GM21576 (cell line): ENCODE measurements at regions not wholly inside any gene's neighbourhood (a gene's known extent, or its start where the extent isn't known, plus 50 kb on each side); places are given as distances from the start of the nearest gene placed in this dataset.

Experiments
- ATAC-seq: cut with Tn5 transposase; IDR thresholded peaks from one replicate; pipeline ENCODE4 v1.9.1; 2021; ENCODE audit warnings: mild to moderate bottlenecking, moderate library complexity; ENCODE audit not compliant: unreplicated experiment

GRCh38 chr1:58430421-58431275, 115.9 kb downstream of the OMA1 start:
- no peak for ATAC-seq

DNA sequence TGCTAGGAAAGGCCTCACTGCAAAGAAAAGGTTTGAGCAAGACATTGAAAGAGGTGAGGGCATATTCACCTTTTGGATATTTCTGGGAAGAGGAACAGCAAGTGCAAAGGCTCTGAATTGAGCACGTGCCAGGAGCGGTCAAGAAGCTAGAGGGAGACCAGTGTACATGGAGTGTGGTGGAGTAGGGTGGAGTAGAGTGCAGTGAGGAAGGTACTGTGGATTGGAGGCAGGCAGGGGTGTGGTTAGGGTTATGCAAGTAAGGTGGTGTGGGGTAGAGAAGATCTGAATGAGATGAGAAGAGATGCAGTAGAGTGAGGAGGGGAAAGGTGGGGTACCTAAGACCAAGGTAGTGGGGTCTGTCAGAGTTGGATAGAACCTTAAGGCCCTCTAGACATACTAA, 119.6 kb downstream of the OMA1 start:
- no peak for ATAC-seq

DNA sequence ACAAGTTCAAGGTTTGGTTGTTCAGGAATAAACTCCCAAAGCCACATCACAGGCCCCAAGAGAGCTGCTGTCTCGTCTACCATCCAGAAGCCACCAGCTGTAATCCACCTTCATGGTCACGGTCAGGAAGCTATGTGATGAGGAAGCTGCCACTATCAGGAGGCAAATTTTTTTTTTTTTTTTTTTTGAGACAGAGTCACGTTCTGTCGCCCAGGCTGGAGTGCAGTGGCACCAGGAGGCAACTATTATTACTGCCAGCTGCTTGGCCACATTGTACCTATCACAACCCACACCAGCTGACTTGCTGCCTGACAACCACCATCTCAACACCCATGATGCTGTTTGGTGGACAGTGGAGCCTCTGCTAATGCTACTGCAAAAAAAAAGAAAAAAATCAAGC, 124.1 kb downstream of the OMA1 start:
- ATAC-seq = no peak

DNA sequence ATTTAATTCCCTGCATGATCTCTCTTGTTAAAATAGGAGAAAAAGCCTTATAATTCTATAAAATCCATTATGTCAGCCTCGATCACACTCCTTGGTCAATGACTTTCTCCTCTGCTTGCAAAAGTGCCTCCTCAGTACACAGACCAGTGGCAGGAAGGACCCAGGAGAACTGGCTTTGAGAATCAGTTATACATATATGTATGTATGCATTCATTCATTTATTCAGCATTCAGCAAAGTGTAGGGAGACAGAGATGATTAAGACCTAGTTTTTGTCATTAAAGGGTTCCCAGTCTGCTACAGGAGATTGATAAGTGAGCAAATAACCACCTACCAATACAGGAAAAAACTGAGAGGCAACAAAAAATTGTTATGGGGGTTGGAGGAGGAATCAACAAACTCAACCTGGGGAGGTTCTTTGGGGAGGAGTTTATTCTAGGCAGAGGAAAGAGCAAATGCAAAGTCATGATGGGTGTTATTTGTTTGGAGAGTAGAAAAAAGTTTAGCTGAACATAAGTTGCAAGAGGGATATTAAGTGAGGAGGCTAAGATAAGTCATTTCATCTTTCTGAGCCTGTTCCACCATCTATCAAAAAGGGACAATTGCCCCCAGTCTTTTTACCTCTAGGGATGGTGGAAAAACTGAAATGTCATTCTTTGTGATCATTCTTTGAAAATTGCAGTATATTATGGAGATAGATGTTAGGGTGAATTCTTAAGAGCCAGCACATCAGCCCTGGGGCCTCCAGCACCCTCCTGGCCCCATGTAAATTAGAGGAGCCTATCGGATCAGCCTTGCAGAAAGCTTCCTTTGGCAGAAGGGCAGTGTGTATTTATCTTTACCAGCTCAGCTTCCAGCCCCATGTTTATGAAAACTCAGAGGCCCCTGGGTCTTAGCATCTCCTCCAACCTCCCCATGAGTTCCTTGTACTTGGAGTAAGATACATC, 128.0 kb downstream of the OMA1 start:
- no peak for ATAC-seq

DNA sequence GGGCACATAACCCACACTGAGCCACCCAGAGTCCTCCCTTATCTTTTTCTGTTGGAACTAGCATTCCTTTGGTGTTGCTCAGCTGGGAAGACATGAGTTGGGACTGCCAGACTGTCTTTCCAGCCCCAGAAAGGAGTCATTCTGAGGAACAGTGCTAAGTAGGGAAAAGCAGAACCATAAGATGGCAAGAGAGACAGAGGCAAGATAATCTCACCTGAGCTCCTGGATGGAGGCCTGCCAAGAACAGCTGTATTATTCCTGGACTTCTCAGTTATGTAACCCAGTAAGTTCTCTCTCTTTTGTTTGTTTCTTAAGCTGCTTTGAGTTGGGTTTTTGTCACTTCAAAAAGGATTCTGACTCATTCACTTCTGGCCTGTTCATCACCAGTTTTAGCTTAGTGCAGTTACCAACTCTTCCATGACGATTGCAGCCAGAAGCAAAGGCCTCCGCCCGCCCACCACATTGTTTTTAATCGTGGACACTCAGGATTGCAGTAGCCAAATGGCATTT, 134.4 kb downstream of the OMA1 start:
- no peak for ATAC-seq

GRCh38 chr1:58409890-58410289, 136.6 kb downstream of the OMA1 start:
- no peak for ATAC-seq

DNA sequence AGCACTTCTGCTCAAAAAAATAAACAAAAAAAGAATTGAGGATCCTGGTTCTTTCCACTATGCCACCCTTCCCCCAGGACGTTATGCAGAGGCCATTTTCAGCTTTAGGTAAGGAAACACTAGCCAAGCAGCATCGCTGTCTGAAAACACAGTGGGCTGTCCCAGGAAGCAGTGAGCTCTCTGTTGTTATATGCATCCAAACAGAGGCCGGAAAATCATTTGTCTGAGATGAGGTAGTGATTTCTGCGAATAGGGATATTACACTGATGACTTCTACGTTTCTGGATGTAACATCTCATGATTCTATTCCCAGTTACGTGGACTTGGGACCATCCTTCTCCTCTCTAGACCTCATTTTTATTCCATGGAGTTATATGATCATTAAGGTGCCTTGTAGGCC, 137.2 kb downstream of the OMA1 start:
- ATAC-seq = no peak

DNA sequence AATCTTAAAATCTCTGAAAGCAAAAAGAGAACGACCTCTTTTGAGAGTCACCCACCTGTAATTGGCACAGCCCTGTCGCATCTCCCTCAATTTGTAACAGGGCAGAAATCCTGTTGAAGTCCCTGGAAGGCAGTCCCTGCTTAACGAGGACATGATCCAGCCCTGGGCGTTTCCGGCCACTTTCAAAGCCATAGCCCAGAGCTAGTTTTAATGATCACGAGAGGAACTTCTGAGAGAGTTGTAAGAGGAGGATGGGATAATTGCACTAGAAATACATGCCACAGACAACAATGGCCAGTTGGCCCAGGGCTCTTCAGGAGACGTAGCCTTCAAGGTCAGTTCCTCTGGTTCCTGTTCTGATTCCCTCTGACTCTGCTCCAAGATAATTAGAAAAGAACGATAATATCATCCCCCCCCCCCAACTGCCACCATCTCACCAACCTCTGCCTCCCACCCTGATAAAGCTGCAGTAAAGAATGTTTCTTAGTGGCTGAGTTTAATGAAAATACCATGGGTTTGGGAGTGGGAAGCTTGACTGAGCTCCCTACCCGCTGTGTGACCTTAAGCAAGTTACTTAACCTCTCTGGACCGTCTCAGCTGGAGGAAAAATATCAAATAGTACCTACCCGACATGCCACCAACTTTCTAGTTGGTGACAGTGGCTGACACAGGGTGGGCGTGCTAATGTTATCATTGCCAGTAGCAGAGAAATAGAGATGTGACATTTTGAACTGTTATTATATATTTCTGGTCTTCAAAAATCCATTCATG, 140.0 kb downstream of the OMA1 start:
- ATAC-seq = no peak

- no peak for ATAC-seq
Measured at GRCh38 chr1:58405660-58406059, 140.9 kb downstream of the OMA1 start.

DNA sequence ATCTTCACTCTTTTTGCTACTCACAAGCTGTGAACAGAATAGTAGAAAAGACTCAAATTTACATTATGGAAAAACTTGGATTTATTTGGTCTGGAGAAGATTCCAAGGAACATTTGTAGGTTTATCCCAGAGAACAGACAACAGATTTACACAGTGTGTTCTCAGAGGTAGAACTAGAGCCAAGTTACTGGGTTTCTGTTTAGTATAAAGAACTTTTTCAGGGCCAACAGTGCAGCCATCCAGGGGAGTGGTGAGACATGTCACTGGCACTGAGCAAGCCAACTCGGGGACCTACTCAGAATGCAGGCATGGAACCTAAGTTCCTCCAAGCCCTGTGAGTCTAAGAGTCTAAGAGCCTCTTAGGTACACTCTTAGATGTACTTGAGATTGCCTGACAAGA, 142.6 kb downstream of the OMA1 start:
- ATAC-seq = no peak

DNA sequence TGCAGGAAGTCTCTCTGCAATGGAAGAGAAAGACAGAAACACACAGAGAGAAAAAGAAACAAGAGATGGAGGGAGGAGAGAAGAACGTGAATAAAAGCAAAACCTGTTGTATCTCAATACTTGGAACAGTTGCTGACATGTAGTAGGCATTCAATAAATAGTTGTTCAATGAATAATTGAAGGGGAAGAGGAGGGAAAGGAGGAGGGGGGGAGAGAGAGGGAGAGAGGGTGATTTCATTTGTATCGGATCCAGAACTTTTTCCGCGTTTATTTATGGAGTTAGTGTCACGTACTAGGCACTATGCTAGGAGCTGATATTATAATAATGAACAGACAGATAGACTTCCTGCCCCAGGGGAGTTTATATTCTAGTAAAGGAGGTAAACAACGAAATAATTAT, 144.1 kb downstream of the OMA1 start:
- ATAC-seq = no peak

DNA sequence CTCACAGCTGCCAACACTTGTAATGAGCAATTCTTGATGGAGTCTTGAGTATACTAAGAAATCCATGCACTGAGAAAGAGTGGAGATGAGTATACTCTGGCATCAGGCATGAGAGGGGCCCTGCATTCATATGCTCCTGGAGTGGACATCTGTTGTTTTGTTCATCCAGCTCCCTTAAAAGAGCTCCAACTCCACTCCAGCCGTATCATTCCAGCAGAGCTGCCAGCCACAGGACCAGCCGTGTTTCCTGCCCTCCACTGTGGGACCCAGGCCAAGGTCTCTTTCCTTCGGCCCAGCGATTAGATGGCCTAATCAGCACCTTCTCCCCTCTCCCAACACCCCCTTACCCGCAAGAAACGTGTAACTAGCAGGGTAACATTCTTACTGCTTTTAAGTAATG, 144.5 kb downstream of the OMA1 start:
- no peak for ATAC-seq

GRCh38 chr1:58399176-58399575, 147.3 kb downstream of the OMA1 start:
- ATAC-seq = no peak

DNA sequence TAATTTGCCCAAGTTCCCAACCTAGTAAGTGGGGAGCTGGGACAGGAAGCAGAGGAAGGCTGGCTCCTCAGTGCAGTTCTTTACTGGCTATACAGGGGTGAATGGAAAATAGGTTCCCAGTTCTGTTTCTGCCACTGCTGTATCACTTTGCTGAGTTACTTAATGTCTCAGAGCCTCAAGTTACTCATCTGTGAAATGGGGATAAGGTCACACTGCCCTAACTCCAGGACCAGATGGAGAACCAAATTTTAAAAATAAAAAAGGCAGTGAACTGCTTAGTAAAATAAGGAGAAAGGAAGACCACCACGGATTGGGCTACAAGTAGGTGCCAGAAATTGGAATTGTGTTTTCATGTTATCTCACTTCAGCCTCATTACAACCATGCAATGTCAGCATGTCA, 147.8 kb downstream of the OMA1 start:
- ATAC-seq = no peak

DNA sequence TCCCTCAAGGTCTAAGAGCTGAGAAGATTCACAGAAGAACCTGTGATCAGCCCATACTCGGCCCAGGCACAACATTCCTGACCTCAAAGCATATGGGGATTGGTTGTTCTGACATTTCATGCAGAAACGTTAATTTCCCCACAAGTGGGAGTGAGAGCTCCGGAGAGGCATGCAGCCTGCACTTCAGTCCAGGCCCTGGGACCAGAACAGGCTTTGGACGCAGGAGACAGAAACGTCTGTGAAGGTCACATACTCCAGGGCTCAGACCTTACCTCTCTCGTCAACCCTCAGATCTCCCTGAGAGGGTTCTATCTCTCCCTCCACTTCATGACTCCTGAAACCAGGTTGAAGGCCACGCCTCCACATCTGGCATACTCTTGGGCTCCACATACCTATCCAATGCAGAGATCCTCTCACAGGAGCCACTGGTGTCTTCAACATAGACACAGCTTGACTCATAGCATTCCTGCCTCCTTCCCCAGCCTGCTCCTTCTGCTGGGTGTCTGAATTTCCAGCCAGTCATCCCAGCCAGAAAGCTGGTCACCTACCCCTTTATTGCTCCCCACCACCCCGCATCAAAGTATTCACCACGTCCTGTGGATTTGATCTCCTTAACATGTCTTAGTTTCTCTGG, 149.2 kb downstream of the OMA1 start:
- ATAC-seq = no peak

DNA sequence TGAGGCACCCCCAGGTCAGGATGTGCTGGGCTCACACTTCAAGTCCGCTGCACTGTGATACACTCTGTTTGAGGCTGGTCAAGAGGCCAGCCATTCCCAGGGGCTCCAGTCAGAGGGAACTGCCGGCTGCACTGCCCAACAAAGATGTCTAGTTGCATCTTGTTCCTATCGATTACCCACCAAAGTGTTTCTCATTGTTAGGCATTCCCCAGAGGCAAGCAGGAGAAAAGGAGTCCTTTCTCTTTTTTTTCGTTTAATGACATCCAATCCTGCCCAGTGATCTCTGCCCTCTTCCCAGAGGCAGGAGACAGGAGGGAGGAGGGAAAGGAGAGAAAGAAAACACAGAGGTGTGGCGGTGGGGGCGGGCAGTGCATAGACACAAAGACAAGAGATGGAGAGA, 150.4 kb downstream of the OMA1 start:
- ATAC-seq = no peak

DNA sequence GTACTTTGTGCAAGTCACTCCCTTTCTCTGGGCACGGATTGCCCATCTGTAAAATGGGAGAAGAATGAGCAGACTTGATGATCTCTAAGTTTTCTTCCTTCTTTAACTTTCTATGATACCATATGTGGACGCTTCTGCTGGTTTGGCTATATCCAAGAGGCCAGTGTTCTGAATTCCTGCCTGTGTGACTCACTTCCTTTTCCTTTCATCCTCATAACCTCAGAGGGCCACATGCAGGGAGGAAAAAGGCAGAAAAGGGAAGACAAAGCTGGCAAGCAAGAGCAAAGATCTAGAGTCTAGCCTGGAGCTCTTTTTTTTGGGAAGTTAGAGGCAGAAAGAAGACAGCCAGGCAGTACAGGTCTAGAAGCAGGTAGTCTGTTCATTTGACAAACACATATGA, 151.2 kb downstream of the OMA1 start:
- no peak for ATAC-seq

GRCh38 chr1:58392083-58392482, 154.4 kb downstream of the OMA1 start:
- peak; percentile 81 for ATAC-seq

- no peak for ATAC-seq
Measured at GRCh38 chr1:58391514-58391913, 155.0 kb downstream of the OMA1 start.

DNA sequence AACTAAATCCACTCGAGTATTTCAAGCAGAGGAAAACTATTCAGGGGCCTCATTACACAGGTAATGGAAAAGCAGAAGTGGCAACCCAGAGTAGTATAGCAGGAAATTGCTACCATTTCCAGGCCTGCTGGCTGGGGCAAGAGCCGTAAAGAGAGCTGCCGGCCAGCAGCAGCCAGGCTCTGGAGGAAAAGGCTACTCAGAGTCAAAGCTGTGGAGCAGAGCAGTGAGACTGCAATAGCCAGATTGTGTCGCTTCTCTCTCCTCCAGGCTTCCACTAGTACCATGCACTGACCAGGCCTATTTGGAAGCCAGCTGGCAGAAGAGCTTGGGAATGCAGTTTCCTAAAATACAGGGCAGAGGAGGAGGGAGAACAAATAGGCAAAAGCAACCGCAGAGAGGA, 155.5 kb downstream of the OMA1 start:
- no peak for ATAC-seq

- ATAC-seq = no peak
Measured at GRCh38 chr1:58390091-58390490, 156.4 kb downstream of the OMA1 start.
